HG03159 (cell line): ENCODE measurements at regions not wholly inside any gene's neighbourhood (a gene's known extent, or its start where the extent isn't known, plus 50 kb on each side); places are given as distances from the start of the nearest gene placed in this dataset.

ENCODE experiments used
- ATAC-seq: cut with Tn5 transposase; IDR thresholded peaks from one replicate; pipeline ENCODE4 v1.9.1; 2021; ENCODE audit warnings: mild to moderate bottlenecking, moderate library complexity; ENCODE audit not compliant: unreplicated experiment

DNA sequence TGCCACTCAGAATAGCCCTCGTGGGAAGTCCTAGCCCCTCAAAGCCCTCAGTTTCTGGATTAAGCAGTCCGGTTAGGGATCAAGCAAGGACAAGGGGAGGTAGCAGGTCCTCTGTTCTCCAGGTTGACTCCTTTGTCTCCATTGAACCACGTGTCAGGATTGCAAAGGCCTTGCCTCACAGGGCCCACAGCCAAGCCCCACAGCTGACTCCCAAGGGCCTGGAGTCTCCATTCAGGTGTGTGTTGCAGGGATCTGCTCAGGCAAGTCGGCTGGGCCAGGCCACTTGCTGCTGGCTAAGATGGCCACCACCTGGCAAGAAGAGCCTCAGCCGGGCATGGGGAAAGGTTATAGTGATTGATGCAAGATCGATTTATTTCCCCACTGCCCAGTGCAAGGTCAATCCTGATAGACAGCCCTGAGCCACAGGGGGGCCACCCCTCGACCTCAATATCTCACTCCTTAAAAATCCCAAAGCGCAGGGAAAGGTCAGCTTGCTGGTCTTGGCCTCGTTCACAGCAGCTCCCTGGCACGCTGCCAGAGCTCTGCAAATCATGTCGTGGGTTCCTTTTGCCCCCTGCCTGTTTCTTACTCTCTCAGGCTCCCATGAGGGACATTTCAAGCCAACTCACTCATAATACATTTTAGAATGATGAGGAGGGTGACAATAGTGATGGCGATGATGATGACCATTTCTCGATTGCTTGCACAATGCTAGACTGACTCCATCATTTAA lies 75.9 kb downstream of the EDN3 start:
- no peak for ATAC-seq

DNA sequence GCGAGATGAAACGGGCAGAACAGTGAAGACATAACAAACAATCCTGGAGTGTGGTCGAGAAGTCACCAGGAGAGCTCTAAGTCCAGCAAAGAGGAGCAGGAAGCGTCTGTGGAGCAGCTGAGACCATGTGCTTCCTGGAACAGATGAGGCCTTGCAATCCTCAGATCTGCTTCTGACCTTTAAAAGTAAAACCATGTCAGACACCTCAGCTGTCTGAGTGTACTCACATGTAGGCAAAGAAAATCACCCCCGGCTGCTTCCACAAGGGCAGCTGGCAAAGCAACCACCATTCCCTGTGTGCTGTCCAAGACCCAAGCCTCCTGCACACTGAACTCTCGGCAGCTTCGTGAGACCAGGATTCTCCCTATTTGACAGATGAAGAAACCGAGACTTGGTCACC lies 76.6 kb downstream of the EDN3 start:
- ATAC-seq, result no peak

DNA sequence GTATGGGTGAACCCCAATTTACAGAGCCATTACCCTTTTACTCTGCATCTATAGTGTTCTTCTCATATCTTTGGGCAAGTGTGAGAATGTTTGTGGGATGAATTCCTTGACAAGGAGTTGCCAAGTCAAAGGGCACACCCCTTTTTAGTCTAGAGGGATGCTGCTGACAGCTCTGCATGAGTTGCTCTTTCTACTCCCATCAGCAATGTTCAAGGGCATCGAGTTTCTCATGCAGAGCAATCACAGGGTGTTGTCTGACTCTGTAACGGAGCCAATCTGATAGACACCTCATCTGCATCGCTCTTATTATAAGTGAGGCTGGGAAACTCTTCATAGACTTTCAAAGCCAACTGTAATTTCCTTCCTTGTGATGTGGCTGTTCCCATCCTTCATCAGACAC lies 77.4 kb downstream of the EDN3 start:
- ATAC-seq, result no peak

DNA sequence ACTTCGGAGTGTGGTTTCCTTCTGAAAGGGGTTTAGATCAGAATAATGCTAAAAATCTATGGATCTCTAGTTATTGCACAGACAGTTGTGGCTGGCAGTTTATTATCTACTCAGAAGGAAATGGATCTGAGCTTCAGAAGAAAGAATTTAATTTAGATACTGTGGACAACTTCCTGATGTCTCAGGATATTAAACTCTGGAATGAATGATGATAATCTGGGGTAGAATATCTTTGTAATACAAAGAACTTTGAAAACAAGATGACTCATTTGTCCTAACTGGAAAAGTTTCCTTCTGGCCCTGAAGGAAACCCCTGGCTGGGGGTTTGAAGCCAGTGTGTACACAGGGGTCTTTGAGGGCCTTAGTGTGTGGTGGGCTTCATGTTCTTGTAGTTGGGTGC lies 78.0 kb downstream of the EDN3 start:
- ATAC-seq, result no peak

DNA sequence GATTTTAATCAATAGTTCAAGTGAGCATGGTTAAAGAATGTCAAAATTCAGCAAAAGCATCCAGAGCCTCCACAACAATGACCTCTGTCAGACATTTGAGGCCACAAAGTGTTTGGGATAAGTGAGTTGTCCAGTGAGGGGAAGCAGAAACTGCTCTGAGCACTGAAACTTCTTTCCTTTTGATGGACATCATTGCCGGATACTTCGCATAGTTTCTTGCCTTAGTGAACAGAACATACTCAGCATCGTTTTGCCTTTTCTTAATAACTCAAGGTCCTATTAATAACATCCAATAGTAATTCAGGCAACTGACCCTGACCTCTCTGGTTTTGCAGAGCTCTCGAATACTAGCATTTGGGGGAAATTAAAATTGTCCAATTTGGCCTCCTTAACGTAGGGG lies 78.6 kb downstream of the EDN3 start:
- ATAC-seq, result no peak

DNA sequence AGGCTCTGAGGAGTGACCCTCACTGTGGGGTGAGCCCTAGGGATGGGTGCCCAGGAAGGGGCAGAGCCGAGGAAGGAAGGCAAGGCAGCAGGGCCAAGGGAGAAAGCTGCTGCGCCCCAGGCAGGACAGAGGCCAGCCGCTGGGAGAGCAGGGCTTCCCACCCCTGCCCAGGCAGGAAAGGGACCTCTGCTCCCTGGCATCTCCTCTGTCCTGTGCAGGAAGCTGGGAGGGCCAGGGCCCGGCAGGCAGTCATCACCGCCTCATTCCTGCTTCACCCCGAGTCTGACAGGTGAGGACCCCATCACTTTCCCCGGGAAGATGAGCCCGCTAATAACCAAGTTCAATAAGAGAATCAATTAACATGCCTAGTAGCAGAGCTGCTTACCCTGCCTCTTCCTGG lies 81.3 kb downstream of the EDN3 start:
- no peak for ATAC-seq

DNA sequence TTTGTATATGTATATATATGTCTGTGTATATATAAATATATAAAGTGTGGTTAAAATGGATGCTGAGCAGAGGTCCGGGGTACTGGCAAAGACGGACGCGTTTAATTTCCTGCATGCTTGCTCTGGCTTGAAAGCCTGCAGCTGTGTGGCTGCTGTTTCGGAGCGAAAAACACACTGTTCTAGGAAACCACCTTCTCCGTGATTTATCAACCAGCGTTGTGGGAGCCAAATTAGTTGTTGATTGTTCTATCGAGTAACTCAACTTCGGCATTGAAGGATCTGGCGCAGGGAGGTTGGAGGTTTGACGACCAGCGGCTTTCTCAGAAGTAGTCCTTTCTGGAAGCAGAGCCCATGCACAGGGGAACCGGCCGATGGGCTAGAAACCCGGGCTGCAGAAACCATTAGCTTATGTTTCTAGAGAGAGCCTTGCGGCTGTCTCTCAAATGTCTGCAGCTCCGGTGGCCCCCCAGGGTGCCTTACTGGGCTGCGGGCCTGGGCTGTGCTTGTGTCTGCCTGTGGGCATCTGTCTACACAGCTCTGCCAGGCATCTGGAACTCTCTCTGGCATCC lies 81.8 kb downstream of the EDN3 start:
- no peak for ATAC-seq

DNA sequence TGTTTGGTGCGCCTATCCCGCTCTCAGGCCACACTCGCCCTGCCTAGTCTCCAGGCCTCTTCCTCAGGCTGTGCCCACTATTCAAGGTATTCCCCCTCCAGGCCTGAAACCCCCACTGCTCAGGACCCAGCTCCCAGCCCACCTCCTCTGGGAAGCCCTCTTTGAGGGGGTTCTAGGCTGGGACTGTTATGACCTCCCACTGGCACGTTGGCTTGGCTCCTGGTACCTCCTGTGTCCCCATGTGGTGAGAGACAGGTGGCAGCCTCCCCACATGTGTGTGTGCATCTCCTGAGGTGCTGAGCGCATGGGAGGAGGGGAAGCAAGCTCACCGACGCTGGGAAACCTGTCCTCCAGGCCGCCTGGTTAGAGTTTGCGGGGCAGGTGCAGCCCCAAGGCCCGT lies 82.5 kb downstream of the EDN3 start:
- no peak for ATAC-seq

DNA sequence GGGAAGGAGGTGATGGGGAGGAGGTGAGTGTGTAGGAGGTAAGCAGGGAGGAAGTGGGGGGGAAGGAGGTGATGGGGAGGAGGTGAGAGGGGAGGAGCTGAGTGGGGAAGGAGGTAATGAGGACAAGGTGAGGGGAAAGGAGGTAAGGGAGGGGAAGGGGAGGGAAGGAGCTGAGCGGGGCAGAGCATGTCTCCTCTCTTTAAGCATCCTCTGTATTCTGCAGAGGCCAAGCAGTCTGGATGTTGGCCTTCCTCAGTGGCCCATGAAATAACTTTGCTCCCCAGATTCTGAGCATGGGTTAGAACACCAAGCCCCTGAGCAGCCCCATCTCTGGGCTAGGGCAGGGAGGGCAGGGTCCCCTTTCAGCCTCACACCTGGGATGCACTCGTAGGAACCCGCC lies 84.6 kb downstream of the EDN3 start:
- ATAC-seq, result no peak

DNA sequence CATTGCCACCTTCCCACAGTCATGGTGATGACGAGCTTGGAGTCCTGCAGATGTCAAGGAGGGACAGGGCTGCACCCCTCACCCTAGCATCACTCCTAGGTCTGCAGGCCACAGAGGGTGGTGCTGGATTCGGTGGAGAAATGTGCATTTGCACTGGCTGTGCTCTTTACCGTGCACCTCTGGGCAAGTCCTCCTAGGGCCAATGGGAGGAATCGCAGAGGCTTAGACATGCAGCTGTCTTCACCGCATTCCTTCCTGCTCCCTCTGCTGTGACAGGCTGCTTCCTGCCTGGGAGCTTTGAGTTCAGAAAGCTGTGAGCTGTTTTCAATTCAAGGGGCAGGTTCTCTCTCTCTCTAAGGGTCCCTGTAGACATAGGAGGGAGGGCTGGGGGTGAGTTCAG lies 85.1 kb downstream of the EDN3 start:
- no peak for ATAC-seq

DNA sequence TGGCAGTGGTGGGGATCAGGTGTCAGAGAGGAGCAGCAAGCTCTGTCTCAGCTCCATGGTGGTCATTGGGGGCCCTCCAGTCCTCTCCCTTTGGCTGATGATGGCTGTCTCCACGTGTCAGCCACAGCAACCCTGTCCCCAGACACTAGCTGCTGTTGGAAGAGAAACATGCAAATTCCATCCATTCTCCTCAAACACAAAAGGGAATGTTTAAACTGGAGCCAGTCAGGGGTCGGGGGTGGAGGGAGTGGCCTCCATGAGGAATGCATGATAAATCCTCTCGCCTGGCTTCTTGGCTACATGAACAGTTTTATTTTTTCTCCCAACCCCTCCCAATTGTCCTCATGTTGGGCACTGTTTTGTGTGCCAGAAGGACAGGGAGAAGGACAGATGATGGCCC lies 86.4 kb downstream of the EDN3 start:
- no peak for ATAC-seq

DNA sequence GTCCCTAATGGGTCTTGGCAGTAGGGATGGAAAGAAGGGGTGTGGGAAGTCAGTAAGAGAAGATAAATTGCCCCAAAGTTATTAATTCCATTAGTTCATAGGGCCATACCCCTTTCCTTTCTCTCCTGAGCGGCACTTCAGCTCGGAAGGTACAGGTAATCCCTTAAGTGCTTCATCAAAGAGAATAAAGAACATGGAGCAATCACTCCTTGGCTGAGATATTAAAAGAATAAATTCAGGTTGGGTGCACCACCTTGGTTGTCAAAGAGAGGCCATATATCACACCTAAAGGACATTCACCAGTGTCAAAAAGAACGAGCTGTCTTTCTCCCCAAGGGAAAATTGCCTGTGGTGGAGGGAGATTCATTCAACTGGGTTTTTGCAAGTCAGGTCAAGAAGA lies 87.5 kb downstream of the EDN3 start:
- ATAC-seq, result no peak

DNA sequence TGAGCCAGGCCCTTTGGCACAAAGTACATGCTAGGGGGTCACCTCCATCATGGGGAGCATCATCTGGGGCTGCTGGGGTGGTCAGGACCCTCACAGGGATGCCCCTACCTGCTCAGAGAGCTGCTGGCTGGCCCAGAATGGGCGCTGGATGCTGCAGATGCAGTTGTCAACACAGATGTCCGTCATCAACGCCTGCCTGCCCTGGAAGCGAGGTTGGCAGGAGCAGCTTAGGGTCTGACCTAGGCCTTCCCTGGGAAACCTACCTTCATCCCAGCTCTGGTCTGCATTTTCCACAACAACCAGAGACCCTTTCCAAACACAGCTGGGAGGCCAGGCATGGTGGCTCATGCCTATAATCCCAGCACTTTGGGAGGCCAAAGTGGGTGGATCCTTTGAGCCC lies 88.0 kb downstream of the EDN3 start:
- ATAC-seq, result no peak

DNA sequence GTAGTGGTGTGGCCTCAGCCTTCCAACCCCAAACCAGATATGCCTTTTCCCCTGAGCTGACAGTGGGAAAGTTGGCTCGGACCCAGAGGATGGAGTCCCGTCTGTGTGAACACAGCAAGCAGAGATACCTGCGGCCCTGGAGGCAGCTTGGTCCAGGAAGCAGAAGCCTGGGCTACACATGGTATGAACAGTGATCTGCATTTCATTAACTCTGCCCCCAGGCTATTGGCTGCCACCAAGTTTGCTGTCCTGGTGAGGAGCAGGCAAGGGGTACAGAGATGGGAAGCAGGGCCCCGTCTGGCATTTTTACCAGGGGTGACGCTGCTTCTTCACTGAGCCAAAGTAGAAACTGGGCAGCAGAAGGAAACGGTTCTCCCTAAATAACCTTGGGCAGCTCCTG lies 90.0 kb downstream of the EDN3 start:
- no peak for ATAC-seq

DNA sequence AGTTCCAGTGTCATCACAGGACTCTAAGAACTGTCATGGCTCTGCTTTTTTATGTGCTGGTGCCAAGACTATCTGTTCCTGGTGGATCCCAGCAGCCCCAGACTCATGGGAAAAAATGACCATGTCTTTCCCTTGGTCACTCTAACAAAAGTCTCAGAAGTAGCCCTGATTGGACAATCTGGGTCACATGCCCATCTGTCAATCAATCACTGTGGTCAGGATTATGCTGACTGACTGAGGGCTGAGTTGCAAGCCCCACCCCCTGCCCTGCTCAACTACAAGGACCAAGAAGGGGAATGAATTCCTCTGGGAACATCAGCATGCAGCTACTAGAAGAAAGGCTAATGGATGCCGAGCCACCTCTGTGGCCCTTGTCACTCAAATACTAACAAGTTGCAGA lies 91.6 kb downstream of the EDN3 start:
- ATAC-seq, result no peak

DNA sequence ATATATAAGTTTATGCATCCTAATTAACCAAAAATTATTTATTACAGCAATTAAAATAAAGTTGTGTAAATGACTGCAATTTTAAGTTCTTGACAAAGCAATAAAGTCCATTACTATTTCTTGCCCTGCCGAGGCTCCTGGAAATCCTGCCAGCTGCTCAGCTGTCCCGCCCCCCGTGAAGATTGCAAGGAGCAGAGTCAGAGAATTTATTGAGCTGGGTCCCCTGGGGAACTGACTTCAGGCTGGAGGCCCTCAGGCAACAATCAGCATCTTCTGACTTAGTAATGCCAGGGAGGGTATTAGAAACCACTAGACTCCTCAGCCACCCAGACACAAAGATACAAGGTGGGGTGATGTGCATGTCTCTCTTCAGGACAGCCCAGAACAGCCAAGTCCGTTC lies 92.3 kb downstream of the EDN3 start:
- no peak for ATAC-seq

DNA sequence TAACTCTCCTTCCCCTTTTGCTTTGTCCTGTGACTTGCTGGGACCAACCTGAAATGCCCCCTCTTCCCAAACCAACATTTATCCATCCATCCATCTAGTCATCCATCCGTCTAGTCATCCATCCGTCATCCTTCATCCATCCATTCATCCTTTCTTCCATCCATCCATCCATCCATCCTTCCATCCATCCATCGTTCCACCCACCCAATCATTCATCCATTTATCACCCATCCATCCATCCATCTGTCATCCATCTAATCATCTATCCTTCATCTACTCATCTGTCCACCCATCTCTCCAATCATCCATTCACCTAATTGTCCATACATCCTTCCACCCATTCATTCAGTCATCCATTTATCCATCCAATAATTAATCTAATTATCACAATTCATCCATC lies 92.7 kb downstream of the EDN3 start:
- no peak for ATAC-seq

DNA sequence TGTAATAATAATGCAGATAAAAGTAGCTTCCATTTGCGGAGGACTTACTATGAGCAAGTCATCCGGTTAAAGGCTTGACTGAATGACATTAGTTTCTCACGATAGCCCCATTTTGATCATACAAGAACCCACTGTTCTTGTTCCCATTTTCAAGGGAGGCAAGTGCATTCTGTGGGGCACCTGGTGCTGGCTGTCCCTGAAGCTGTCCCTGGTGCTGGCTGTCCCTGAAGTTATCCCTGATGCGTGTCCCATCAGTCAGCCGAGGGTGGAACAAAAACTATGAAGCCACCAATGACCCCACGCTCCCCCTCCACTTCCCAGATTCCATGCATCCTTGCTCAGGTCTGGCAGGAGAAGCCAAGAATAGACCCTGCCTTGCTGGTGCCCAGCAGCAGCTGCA lies 95.3 kb downstream of the EDN3 start:
- no peak for ATAC-seq

DNA sequence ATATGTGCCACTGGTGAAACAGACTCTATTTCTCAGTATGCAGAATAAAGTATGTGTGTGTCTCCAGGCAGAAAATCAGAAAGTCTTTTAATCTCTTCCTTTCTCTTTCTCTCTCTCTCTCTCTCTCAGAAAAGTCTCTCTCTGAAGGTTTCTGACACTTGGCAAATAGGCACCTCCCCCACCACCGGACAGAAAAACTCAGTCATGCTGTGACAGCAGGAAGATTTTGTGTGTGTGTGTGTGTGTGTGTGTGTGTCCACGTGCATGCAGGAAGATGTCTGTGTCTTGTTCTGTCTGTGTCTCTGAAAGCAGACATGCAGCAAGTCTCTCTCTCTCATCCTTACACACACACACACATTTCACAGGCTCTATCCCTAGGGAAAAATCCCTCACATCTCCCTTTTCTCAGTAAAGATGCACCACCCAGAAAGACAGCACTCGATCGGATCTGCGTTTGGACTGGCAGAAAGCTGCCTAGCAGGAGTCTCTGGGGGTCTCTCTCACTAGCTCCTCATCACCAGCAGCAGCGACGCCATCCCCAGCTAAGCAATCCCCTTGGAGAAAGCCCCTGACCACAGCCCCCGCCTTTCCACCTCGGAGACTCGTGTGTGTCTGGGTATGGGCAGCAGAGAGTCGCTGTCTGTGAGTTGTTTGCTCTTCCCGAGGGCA lies 98.3 kb downstream of the EDN3 start:
- ATAC-seq, result no peak

DNA sequence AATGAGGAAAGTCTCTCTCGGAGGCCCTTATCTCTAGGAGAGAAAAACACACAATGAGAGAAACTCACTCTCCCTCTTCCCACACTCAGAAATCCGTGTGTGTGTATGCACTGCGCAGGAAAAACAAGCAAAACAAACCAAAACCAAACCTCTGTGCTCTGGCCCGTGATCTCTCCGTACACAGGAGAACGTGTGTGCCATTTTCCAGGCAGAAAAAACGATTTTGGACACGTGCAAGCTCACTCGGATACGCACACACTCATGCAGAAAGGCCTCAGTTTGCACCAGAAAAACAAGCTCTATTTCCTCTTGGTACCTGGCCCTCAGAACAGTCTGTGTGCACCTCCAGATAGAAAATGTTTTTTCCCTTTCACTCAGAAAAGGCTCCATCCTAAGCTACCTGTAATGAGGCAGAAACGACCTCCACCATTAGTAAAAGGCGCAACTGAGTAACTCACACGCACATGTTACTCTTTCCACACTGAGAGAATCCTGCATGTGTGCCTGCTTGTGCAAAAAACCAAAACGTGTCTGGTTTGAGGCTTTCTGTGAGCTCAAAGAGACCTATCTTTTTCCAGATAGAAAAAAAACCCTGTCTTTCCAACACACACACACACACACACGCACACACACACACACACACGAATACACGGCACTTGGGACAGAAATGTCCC lies 99.2 kb downstream of the EDN3 start:
- ATAC-seq, result no peak

DNA sequence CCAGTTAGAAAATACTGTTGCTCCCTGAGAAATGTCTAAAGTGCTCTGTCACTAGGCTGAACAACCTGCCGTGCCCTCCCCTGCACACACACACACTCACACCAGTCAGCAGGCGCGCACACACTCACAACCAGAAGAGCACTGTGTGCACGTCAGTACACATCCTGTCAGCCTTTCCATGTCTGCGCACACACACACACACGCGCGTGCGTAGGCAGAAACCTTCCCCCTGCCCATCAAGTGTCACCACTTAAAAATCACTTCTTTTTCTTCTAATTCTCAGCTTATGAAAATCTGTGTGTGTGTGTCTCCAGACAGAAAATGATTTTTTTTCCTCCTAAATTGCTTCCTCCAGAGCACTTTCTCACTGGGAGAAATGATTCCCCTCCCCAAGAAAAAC lies 100.3 kb downstream of the EDN3 start:
- no peak for ATAC-seq

DNA sequence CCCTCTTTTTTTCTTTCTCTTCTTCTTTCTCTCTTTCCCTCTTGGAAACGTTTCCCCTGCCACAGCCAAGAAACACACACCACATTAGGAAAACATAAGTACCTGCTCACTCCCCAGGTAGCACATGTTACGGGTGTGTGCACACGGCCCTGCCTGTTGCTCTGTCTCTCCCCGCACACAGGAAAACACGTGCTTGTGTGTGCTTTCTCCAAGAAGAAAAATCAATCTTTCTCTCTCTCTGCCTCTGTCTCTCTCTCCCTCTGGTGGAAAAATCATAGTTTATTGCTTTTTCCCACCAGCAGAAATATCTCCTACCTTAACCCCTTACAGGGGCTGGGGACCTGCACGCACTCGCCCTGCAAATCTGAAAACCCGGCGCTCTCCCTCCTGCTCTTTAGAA lies 102.3 kb downstream of the EDN3 start:
- ATAC-seq, result no peak
